22Rv1 (cell line): ENCODE measurements at regions not wholly inside any gene's neighbourhood (a gene's known extent, or its start where the extent isn't known, plus 50 kb on each side); places are given as distances from the start of the nearest gene placed in this dataset.

Experiments
- ZFX ChIP-seq: fragments of 450-650 bp; IDR thresholded peaks from 2 replicates; pipeline ENCODE4 v1.6.1; 2017; ENCODE audit warnings: antibody characterized with exemption, borderline replicate concordance
- TF ChIP-seq, protein P1 (sequence below): fragments of 450-650 bp; IDR thresholded peaks from 2 replicates; pipeline ENCODE4 v1.5.1; 2017; ENCODE audit warnings: mild to moderate bottlenecking

DNA sequence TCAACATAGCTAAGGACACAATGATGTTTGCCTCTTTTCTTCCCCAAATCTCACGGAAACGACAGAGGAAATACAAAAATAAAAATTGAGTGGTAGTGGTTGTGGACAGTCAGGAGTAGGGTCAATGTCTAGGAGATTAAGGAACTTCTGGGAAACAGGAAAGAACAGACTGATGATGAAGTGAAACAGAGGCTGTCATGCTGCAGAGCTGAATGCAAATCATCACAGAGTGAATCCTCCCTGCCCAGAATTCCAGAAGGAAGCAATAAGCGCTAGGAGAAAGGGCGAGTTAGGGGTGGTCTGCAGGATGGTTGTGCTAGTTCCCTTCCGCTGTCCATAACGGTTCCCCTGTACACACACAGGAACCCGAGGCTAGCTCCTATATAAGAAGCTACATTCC is 64.7 kb upstream of the POMGNT2 start:
- TF ChIP-seq, protein P1, sequence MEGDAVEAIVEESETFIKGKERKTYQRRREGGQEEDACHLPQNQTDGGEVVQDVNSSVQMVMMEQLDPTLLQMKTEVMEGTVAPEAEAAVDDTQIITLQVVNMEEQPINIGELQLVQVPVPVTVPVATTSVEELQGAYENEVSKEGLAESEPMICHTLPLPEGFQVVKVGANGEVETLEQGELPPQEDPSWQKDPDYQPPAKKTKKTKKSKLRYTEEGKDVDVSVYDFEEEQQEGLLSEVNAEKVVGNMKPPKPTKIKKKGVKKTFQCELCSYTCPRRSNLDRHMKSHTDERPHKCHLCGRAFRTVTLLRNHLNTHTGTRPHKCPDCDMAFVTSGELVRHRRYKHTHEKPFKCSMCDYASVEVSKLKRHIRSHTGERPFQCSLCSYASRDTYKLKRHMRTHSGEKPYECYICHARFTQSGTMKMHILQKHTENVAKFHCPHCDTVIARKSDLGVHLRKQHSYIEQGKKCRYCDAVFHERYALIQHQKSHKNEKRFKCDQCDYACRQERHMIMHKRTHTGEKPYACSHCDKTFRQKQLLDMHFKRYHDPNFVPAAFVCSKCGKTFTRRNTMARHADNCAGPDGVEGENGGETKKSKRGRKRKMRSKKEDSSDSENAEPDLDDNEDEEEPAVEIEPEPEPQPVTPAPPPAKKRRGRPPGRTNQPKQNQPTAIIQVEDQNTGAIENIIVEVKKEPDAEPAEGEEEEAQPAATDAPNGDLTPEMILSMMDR, result no peak
- no peak for TF ChIP-seq ZFX
